Fibroblast of lung (primary cell): ENCODE measurements at regions not wholly inside any gene's neighbourhood (a gene's known extent, or its start where the extent isn't known, plus 50 kb on each side); places are given as distances from the start of the nearest gene placed in this dataset.

ENCODE experiments used
- DNase-seq, 2 donors: peaks; one replicate each; pipeline versions ENCODE4 v3.0.0 to v3.0.0-alpha.2; 2010; ENCODE audit warnings: low read depth in 2 of 2
- H2AFZ ChIP-seq: 2 replicates; pipeline ENCODE4 v1.5.1; 2012; ENCODE audit warnings: low read length, control low read depth, inconsistent platforms
- H3K27ac ChIP-seq: 2 replicates; pipeline ENCODE4 v1.5.1; 2011; ENCODE audit warnings: low read length, control low read depth; ENCODE audit not compliant: insufficient read depth
- H3K27me3 ChIP-seq: 2 replicates; pipeline ENCODE4 v1.5.1; 2011; ENCODE audit warnings: mild to moderate bottlenecking, low read length; ENCODE audit not compliant: control insufficient read depth, insufficient read depth
- H3K36me3 ChIP-seq: 2 replicates; pipeline ENCODE4 v1.5.1; 2011; ENCODE audit warnings: low read length; ENCODE audit not compliant: control insufficient read depth, insufficient read depth
- H3K4me1 ChIP-seq: 2 replicates; pipeline ENCODE4 v1.5.1; 2011; ENCODE audit warnings: low read length; ENCODE audit not compliant: control insufficient read depth, insufficient read depth; ENCODE audit errors: extremely low read depth
- H3K4me2 ChIP-seq: 2 replicates; pipeline ENCODE4 v1.5.1; 2011; ENCODE audit warnings: low read length, control low read depth; ENCODE audit not compliant: insufficient read depth; ENCODE audit errors: extremely low read depth
- H3K4me3 ChIP-seq, 4 experiments: fragments of 200-600 bp in 1 of 4; sonication (generic) in 1 of 4; replicated peaks in 1 of 4; 2 replicates each; pipeline ENCODE4 v1.5.1; 2011 to 2016; ENCODE audit warnings: low read length in 4 of 4, low read depth in 3 of 4, mild to moderate bottlenecking in 3 of 4, control low read depth in 2 of 4, inconsistent platforms in 1 of 4, mixed read lengths in 1 of 4; ENCODE audit not compliant: insufficient read depth in 1 of 4; ENCODE audit errors: control extremely low read depth in 1 of 4
- H3K79me2 ChIP-seq: 2 replicates; pipeline ENCODE4 v1.5.1; 2012; ENCODE audit warnings: mild to moderate bottlenecking, low read length, inconsistent platforms; ENCODE audit not compliant: control insufficient read depth, insufficient read depth
- H3K9ac ChIP-seq: 2 replicates; pipeline ENCODE4 v1.5.1; 2011; ENCODE audit warnings: mild to moderate bottlenecking, low read length, control low read depth; ENCODE audit not compliant: insufficient read depth
- H3K9me3 ChIP-seq: 2 replicates; pipeline ENCODE4 v1.5.1; 2012; ENCODE audit warnings: low read depth, low read length; ENCODE audit not compliant: control insufficient read depth, insufficient read depth
- H4K20me1 ChIP-seq: 2 replicates; pipeline ENCODE4 v1.5.1; 2011; ENCODE audit warnings: low read length; ENCODE audit not compliant: control insufficient read depth, insufficient read depth; ENCODE audit errors: extremely low read depth
- CTCF ChIP-seq, 2 donors: IDR thresholded peaks in 1 of 2; conservative IDR thresholded peaks in 1 of 2; 1 replicate in 1 of 2; 2 replicates in 1 of 2; pipeline ENCODE4 v1.5.1; 2011 to 2012; ENCODE audit warnings: low read length in 2 of 2, control low read depth in 1 of 2, inconsistent platforms in 1 of 2, low read depth in 1 of 2, mild to moderate bottlenecking in 1 of 2
- EZH2 ChIP-seq: IDR thresholded peaks from 2 replicates; pipeline ENCODE4 v1.5.1; 2012; ENCODE audit warnings: low read length, control low read depth, mild to moderate bottlenecking; ENCODE audit errors: missing control alignments

DNA sequence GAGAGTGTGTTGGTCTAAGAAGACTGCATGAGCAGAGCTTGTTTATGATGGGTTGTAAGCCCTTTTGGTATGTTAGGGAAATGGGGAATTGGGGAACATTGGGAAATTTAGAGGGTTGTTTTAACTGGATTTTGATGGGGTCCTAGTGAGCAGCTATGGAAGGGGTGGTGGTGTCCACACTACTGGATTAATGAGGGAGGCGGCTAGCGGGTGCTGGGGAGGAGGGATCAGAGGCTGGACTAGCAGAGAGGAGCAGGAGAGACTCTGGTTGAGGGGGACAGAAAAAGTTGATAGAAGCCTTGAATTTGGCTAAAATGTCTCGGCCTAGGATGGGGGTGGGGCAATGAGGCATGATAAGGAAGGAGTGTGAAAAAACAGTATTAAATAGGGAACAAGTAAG, 1369.1 kb downstream of the UQCRFS1 start:
- no peak for TF ChIP-seq EZH2
- TF ChIP-seq CTCF (conservative IDR thresholded peaks at IDR 0.05 in 1 of 2, IDR thresholded peaks at IDR 0.05 in 1 of 2; ENCODE audit: low read depth in 1 of 2, low read length in 2 of 2): no peak
- no peaks in the 10 kb centered on the region for H3K4me1 ChIP-seq
- no peak overlapping the region for H3K4me2 ChIP-seq
- no peak overlapping the region for H3K9ac ChIP-seq
- no peak for DNase-seq
- H2AFZ ChIP-seq: no peak overlapping the region
- H3K79me2 ChIP-seq: no peaks in the 10 kb centered on the region
- no peaks in the 10 kb centered on the region for H3K27me3 ChIP-seq
- H3K36me3 ChIP-seq: no peaks in the 10 kb centered on the region
- H4K20me1 ChIP-seq: no peaks in the 10 kb centered on the region
- H3K4me3 ChIP-seq: no peak overlapping the region
- no peak overlapping the region for H3K27ac ChIP-seq
- H3K9me3 ChIP-seq: no peaks in the 10 kb centered on the region

DNA sequence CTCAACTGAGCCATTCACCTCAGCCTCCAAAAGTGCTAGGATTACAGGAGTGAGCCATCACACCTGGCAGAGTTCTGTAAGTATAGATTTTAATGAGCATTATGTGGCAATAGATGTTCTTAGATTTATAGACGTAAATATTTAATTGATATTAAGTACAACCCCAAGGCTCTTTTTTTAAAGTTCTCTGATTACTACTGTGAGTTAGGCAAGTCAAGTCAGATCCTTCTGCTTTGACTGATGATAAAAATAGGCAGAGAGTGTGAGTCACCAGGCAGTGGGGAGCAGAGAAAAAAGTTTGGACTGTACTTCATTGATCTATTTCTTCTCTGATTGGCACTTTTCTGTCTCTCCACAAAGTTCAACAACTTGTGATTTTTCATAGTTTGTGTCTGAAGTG, 1379.9 kb downstream of the UQCRFS1 start:
- Histone ChIP-seq H3K27ac (no peak overlapping the region), H3K9me3 (no peaks in the 10 kb centered on the region), H3K4me1 (no peaks in the 10 kb centered on the region), H3K27me3 (no peaks in the 10 kb centered on the region), H2AFZ (no peak overlapping the region), H3K79me2 (no peaks in the 10 kb centered on the region), H3K36me3 (no peaks in the 10 kb centered on the region), H3K4me2 (no peak overlapping the region), H3K4me3 (no peak overlapping the region), H4K20me1 (no peaks in the 10 kb centered on the region), H3K9ac (no peak overlapping the region)
- no peak for DNase-seq
- TF ChIP-seq EZH2 (no peak), CTCF (conservative IDR thresholded peaks at IDR 0.05 in 1 of 2, IDR thresholded peaks at IDR 0.05 in 1 of 2; ENCODE audit: low read depth in 1 of 2, low read length in 2 of 2) (no peak)

GRCh38 chr19:27828829-27829228, 1384.1 kb downstream of the UQCRFS1 start:
- no peak for TF ChIP-seq CTCF (conservative IDR thresholded peaks at IDR 0.05 in 1 of 2, IDR thresholded peaks at IDR 0.05 in 1 of 2; ENCODE audit: low read depth in 1 of 2, low read length in 2 of 2)
- TF ChIP-seq EZH2: no peak
- H3K27me3 ChIP-seq: no peaks in the 10 kb centered on the region
- H3K9me3 ChIP-seq: no peaks in the 10 kb centered on the region
- H3K79me2 ChIP-seq: no peaks in the 10 kb centered on the region
- no peaks in the 10 kb centered on the region for H4K20me1 ChIP-seq
- H3K9ac ChIP-seq: no peak overlapping the region
- H3K27ac ChIP-seq: no peak overlapping the region
- H3K4me3 ChIP-seq: no peak overlapping the region
- H3K4me2 ChIP-seq: no peak overlapping the region
- DNase-seq: peak in 1 of 2 donors; percentile 60
- H2AFZ ChIP-seq: no peak overlapping the region
- no peaks in the 10 kb centered on the region for H3K4me1 ChIP-seq
- no peaks in the 10 kb centered on the region for H3K36me3 ChIP-seq
